ENCODE measurements at regions not wholly inside any gene's neighbourhood (a gene's known extent, or its start where the extent isn't known, plus 50 kb on each side); places are given as distances from the start of the nearest gene placed in this dataset.

DNA sequence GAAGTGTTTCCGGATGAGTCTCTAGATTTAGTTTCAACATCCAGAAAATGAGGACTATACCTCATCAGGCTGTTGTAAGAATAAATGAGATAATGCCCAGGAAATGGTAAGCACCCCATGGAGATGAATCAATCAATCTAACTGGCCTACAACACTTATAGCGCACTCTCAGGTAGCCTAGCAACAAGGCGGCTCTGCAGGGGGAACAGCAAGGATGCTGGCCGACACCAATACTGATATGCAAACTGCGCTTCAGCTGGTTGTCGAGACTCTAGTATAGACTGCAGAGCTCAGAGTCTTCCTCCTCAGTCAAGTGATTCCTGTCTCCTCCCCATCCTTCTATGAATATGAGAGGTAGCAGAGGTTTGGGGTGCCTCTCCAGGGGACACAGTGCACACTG, 218.8 kb upstream of the WWC1 start:
- no peak for TF ChIP-seq CTCF (IDR thresholded peaks at IDR 0.05)

DNA sequence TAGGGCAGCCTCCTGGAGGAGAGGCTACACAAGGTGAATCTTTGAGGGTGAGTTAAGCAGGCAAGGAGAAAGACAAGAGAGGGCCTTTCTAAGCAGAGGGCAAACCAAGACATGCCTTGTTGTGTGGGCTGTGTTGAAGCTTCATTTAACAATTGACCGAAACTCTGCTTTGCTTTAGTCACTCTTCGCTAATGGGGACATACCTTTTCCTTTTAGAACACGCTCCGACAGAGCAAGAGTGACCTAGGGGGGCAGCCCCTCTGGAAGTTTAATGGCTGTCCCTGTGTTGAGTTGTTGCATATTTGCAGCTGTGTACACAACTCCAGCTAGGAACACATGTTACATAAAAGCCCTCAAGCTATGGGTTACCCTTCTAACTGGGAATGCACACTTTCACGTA, 218.1 kb upstream of the WWC1 start:
- TF ChIP-seq CTCF (IDR thresholded peaks at IDR 0.05): no peak

GRCh38 chr5:168073991-168074800, 217.2 kb upstream of the WWC1 start:
- TF ChIP-seq CTCF (IDR thresholded peaks at IDR 0.05): no peak

GRCh38 chr5:168075387-168075786, 216.1 kb upstream of the WWC1 start:
- TF ChIP-seq CTCF (IDR thresholded peaks at IDR 0.05): no peak

GRCh38 chr5:168076561-168076991, 214.9 kb upstream of the WWC1 start:
- TF ChIP-seq CTCF (IDR thresholded peaks at IDR 0.05): peak; percentile 49

GRCh38 chr5:168085261-168086031, 206.0 kb upstream of the WWC1 start:
- TF ChIP-seq CTCF (IDR thresholded peaks at IDR 0.05): no peak

DNA sequence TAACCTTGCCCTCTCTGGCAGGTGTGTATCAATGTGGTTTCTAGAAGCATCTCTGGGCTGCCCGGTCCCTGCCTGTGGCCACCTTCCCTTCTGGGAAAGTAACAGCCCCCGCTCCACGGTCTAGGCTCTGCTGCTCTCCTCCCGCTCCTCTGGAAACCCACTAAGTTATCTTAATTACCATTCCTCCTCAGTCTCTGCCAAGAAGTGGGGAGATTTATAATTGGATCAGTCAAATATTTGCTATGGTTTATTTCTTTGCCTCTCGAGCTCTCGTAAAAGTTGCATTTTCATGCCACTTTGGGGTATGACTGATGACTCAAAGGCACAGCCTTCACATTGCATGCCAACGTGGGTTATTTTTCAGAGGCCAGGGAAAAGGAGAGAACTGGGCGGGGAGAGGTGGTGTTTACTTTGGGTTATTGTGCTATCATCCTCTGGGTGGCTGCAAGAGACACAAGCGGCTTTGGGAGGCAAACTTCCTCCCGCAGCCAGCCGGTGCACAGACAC, 205.3 kb upstream of the WWC1 start:
- peak; percentile 49; the same call in 1 of the 2 replicates for TF ChIP-seq CTCF (IDR thresholded peaks at IDR 0.05)

Data from LNCAP (cell line).